ENCODE measurements at regions not wholly inside any gene's neighbourhood (a gene's known extent, or its start where the extent isn't known, plus 50 kb on each side); places are given as distances from the start of the nearest gene placed in this dataset.

DNA sequence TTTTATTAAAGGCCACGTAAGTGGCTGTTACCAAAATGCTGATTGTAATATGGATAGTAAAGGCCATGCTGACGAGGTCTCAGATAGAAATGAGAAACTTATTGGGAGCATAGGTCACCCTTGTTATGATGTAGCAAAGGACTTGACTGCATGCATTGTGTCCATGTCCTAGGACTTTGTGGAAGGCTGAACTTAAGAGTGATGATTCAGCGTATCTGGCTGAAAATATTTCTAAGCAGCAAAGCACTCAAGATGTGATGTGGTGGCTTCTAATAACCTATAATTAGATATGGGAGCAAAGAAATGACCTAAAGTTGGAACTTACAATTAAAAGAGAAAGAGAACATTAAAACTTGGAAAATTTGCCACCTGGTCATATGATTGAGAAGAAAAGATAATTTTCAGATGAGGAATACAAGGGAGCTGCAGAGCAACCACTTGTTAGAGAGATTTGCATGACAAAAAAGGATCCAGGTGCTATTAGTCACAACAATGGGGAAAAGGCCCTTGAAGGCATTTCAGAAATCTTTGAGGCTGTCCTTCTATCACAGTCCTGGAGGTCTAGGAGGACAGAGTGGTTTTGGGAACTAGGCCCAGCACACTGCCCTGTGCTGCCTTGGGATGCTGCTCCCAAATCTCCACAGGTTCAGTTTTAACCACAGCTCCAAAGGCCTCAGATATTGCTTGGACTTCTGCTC is 793.7 kb upstream of the LCORL start:
- no peak for DNase-seq

DNA sequence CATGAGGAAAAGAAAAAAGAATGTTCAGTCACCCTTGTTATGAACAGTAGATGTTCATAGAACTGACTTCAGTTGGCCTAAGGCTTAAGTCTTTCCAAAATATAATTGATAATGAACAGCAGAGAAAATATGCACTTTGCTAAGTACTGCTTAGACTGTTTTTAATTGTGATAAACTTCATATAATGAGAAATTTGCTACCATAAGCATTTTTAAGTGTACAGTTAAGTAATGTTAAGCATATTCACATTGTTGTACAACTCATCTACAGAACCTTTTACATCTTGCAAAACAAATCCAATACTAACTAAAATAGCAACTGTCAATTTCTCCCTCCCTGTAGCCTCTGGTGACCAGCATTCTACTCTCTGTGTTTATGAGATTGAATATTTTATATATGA is 792.2 kb upstream of the LCORL start:
- DNase-seq, result no peak

DNA sequence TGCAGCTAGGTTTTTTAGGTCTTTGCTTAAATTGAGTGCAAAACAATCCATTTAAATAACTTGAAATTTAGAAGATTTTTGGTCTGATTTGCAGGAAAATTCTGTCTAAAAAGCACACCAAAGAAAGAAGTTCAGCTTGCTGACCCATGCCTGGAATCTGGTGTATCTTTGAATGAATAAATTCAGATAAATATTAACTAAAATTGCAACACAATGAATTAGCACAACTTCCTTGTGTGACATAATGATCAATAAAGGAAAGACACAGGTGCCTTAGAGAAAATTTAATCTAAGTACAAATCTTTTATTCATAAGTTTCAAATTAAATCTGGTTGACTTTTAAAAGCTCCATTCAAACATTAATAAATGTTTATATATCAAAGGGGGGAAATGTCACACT is 791.5 kb upstream of the LCORL start:
- DNase-seq, result no peak

DNA sequence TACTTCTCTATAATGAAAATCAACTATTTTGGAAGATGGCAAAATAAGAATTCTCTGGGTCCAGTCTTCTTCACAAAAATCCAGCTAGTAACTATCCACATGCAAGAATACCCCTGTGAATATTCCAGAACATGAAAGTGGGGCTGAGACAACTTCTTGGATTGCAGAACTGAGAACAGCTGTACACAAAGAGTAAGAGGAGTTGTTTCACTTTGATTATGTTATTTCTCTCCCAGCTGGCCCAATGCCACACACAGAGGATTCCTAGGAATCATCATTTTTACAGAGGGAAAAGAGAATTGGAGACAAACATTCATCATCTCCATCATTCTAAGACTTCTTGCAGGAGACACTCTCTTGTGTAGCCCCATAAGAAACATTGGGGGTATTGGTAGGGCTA is 782.2 kb upstream of the LCORL start:
- no peak for DNase-seq

DNA sequence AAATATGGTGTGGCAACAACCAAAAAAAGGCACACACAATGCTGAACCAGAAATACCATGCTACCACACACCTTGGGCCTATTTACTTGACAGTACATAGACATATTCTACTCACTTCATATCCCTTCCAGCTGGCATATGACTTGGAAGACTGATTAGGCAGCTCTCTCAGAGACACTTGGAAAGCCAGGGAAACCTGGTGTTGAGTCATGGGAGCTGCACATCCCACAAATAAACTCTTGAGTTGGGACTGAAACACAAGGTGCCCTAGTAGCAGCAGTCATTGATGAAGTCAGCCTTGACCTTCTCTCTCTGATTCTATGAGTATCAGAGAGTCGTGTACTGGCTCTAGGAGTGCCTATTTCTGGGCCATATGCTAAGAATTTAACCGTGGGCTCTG is 776.6 kb upstream of the LCORL start:
- no peak for DNase-seq

DNA sequence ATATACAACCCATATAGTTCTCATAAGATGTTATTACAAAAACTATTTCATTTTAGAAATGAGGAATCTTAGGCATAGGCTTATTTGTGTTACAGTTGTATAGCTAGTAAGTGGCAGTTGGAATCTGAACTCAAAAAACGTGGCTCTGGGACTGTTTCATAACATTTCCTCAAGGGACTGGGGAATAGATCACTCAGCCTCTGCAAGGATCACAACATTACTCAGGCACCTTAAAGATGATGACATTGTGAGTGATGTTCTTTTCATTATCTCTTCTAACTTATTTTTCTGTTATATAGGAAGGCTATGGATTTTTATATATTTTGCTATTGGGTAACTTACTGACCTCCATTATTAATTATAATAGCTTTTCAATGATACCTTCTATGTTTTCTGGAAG is 774.2 kb upstream of the LCORL start:
- DNase-seq, result no peak

DNA sequence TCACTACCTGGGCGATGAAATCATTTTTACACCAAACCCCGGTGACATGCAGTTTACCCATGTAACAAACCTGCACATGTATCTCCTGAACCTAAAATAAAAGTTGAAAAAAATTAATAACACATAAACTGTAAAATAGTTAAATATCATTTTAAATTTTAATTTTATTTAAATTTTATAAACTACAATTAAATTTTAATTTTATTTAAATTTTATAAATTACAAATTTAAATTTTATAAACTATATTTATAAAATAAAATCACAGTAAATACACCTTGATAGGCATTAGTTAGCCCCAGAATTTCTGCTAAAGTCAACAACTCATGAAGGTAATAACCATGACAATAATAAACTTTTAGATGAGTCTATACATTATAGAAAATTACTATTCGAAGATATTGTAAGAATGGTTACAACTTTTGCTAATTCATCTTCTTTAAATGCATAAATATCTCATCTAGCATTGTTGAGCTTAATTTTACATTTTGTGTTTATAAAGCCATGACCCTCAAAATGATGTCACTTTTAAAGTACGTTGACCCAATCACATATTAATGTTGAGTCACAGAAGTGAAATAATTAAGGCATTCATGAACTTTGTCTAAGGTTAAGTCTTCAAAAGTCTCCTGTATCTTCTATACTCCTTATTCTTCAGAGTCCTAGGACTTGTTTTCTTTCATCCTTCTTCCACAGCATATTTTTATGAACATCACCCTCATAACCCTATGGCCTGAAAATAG is 755.8 kb upstream of the LCORL start:
- DNase-seq, result no peak

DNA sequence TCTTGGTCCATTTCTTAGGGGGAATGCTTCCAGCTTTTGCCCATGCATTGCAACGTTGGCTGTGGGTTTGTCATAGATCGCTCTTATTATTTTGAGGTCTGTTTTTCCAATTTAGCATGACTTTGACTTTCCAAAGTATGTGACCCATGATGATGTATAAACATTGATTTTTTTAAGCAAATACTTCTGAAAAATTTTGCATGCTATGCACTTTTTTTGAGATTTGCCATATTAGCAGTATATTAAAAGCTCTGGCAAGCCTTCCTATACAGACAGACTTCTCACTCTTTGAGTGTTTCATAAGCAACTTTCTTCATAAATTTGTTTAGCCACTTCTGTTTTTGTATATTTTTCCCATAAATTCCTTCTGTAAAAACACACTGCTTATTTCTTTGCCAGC is 746.4 kb upstream of the LCORL start:
- DNase-seq, result no peak

DNA sequence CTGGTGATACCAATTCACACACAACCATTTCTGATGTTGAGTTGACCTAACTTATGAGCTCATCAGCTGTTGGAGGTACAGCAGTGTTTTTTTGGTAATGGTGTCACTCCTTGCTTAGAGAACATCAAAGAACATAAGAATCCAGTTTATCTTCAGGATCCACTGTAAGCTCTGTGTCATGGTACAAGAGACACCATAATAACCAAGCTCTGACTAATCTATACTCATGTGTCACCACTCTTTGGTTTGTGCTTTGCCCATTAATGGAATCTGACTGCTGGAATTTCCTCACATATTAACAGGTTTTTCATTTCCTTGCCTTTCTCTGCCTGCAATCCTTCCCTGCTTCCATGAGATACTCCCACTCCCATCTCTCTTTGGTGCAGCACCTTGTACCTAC is 735.1 kb upstream of the LCORL start:
- no peak for DNase-seq

DNA sequence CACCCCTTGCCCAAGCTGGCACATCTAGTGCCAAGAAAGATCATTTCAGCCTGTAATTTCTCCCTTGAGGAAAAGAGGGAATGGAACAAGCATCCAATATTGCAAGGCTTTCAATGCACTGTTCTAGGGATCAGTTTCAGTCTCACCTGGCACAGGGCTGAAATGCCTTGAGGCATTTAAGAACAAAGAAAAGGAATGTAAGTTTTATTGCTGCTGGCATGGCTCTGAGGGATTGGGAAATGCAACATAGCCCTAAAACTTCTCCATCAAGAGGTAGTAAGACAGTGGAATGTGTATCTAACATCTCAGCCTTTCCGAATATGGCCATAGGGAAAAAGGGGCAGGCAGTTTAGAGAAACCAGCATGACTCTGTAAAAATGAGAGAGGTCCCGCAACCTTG is 732.6 kb upstream of the LCORL start:
- no peak for DNase-seq

DNA sequence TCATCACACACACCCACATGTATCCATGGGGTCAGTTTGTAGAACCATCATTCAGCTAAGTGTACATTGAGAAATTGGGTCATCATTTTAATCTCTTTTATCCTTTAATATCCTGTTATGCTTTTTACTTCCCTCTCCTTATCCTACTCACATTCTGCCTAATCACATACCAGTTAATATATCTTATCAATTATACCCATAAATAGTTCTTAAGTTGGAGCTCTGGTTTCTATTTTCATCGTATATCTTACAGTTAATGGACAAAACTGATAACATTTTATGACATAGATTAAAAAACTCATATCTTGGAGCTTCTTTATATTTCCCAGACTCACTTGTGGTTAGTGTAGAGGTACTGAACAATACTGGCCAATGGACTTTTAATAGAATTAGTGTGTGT is 729.5 kb upstream of the LCORL start:
- no peak for DNase-seq

DNA sequence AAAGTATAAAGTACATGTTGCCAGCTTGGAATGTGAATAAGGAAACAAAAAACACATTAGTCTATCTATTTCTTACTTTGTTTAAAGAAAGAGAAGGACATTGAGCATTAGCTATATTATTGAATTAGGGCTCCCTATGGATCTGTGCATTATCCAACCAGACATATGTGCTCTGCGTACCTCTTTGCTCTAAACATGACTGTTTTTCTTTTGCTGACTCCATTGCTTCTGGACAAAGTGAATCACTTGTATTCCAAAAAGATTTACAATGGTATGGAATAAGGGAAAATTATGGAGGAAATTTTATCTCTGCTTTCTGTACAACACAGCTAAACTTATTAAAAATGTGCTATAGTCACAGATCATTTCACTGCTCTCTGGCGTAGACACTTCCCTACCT is 727.8 kb upstream of the LCORL start:
- DNase-seq, result no peak

DNA sequence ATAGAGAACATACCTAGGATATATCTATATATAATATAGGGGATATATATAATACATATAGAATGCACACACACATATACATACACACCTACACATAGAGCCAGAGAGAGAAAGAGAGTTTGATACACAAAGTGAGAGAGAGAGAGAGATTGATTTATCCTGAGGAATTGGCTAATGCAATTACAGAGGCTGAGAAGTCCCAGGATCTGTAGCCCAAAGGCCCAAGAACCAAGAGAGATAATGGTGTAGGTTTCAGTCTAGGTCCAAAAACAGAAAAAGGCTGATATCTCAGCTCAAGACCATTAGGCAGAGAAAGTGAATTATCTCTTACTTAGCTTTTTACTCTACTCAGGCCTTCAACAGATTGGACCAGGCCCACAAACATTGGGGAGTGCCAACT is 715.0 kb upstream of the LCORL start:
- no peak for DNase-seq

DNA sequence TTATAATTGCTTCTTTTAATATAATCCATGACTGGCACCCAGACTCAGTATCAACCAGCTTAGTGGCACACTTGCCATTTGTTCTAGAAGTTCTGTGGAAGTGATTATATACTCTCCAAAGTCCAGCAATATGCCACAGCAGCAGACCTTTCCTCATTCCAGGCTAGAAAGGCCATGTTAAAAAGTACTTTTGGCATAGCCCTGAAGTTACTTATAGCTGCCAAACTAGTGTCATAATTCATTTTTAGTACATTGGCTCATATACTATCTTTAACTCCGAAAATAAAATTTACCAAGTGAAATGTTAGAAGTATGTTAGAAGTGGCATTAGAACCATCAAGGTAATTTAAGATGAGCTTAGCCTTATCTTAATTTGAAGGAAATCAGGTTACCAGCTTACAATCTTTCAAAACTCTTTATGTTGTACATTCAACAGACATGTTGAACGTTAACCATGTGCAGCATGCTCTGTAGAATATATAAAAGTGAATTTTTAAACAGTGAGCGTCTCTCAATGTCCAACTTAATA is 714.2 kb upstream of the LCORL start:
- no peak for DNase-seq

DNA sequence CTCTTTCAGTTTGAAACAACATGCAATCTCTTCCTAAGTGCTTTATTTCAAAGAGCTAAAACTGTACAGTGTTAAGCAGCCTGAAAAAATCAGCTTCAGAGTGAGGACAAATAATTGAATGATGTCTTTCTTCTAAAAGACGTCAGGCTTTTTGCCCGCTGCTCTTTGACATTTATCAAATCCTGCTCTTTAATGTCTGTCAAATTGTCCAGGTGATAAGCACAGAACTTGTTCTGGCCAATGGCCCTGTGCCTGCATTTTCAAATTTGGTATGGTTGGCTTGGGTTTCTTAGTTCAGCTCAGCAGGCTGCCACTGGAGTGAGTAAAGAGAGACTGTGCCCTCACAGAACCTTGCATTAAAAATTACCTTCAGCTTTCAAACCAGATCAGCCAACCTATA is 712.9 kb upstream of the LCORL start:
- DNase-seq, result no peak

DNA sequence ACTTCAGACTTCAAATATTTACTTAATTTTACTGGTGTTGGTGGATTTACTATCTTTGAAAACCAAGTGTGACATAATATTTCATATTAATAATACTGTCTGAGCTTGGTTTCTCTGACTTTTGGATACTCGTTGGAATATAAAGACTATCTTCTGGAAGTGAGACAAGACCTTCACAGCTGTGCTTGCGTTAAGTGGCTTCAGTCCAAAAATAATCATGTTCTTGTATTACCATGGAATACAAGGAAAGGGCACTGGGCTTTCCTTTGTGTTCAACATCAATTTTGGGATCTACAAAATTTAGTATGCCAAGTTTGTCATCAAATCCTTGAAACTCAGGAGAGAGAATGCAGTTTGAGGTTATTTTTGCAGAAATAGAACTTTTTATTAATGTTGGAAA is 712.4 kb upstream of the LCORL start:
- no peak for DNase-seq

DNA sequence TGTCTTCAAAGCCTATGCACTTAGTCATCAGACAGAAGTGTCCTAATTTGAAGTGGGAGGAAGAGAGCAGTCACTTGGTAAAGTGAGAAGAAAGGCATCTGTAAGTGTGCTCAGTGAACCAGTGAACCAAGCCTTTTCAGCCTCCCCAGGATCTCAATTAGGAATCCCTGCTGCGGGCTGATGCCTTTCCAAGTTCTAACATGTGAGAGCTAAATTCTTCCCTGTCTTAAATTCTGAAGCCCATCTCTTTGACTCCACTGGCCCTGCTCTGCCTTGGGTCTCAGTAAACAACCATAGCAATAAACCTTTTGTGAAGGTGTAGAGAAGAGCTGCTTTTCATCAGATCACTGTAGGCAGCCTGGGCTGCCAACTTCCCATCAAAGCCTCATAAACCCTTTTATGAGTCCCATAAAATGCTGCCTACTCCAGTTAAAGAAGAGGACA is 701.2 kb upstream of the LCORL start:
- DNase-seq, result no peak

DNA sequence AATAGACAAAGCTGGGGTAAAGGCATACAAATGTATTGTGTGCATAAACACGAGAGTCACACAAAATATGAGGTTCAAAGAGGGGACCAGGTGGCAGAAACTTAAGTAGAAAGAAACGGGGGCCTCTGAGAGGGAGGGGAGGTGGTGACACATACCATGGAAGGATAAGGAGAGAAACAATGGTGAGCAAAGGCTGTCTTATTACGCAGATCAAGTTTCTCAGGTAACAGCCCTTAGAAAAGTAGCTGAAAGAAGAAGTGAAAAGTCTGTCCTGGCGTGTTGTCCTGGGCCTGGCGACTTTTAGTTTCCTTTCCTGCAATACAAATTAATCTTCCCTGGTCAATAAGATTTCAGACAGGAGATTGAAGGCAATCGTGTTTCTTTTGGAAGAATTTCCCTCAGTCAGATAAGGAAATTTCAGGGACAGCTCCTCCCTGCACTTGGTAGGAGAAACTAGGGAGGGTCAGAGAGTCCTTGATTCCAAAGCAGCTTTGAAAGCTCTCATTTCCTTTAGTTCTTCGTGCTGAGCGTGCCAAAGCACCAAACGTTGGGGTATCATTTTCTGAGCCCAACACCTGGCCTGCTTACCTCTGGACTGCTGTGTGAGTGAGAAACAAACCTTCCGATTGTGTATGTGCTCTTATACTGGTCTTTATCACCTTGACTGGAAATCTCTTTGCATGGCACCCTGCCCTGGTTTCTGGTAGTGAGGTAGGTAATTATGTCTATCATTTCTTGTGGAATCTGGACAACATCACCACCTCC is 676.7 kb upstream of the LCORL start:
- DNase-seq, result no peak

DNA sequence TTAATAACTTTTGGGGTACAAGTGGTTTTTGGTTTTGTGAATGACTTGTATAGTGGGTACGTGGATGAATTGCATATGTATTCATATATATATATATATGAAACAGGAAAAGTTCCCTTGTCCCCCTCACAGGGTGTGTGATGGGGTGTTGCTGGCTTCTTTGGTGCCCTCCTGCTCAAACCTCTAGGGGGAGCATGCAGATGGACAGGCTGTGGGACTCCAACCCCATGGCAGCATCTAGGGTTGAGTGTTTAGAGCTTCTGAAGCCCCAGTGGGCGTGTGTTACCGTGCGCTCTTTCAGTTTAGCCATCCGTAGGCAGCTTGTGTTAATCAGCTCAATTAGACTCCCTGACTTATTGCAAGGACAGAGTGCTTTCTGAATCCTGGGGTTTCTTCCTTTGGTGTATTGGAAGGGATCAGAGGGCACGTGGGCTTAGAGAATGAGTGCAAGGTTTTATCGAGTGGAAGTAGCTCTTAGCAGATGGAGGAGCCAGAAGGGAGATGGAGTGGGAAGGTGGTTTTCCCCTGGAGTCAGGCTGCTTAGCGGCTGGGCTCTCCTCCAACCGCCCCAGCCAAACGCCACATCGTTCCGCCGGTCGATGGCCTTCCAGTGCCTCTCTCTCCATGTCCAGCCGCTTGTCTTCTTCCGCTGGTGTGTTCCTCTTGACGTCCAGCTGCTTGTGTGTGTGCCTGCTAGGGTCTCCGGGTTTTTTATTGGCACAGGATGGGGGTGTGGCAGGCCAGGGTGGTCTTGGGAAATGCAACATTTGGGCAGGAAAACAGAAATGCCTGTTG is 674.4 kb upstream of the LCORL start:
- no peak for DNase-seq

DNA sequence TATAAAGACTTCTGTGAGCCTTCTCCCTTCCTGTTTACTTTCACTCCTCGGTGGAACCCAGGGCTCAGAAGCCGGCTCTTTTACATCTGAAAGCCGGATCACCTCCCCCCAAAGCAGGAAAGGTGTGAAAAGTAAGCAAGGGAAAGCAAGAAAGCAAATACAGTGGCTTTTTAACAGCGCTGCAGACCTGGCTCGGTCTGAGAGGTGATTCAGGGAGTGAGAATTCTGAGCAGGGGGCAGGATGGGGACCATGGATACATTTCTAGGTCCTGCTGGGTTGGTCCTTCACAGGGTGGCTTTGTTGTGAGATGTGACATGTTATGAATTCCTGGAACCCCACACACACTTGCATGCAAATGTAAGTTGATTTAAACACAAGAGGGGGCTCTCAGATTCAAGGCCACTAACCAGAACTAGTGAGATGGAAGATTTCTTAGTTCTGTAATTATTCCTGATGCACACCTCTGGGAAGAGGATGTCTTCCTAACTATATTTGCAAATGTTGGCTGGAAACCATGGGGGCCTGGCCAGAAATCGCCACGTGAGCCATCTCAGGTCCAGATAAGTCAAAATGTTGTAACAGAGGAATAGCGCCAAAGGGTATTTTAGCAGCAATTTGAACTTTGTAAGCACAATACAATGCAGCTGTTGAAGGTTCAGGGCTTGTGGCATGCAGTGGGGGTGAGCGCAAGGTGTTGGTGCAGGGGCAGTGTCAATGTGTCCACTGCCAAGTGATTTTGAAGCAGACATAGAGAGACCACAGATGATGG is 670.1 kb upstream of the LCORL start:
- DNase-seq, result no peak

DNA sequence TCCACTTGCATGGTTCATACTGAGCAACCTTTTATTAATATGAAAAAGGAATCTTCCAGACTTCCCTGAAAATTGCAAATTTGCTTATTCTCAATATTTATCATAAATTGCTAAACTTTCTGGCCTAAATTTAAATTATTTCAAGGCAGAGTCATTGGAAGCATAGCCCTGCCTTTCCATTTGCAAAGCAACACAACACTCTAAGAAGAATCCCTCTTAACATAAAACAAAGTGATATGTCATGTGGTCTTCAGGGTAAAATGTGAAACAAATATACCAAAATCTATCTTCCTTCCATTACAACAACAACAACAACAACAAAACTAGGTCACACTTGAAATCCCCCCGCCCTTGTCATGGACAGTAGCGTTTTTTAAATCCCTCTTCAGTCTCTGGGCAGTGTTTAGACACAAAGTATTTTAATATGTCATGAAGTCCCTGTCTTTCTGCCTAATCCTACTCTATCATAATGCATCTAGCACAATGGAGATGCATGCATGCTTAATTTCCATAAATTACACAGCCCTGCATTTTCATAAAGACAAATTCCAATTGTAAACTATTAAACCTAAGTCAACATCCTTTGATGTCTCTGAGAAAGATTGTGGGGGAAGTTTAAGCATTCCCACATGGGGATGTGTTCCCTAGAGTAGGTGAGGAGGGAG is 668.9 kb upstream of the LCORL start:
- DNase-seq, result no peak

All from activated naive CD4-positive, alpha-beta T cell treated with Interleukin-2 at 50 U/mL for 16 hours (primary cell).